Effector memory CD4-positive, alpha-beta T cell (primary cell): ENCODE measurements at regions not wholly inside any gene's neighbourhood (a gene's known extent, or its start where the extent isn't known, plus 50 kb on each side); places are given as distances from the start of the nearest gene placed in this dataset.

Experiments used
- DNase-seq, 3 donors: peaks; one replicate each; pipeline ENCODE4 v3.0.0-alpha.2; 2020
- H3K27ac ChIP-seq: 2 replicates; pipeline ENCODE4 v1.7.0; 2013; ENCODE audit warnings: mild to moderate bottlenecking, low read length, moderate library complexity; ENCODE audit not compliant: insufficient read depth, poor library complexity, severe bottlenecking
- H3K27me3 ChIP-seq: replicated peaks from 2 replicates; pipeline ENCODE4 v1.7.0; 2013; ENCODE audit warnings: mild to moderate bottlenecking, low read length; ENCODE audit not compliant: insufficient read depth, control insufficient read depth, poor library complexity, severe bottlenecking
- H3K36me3 ChIP-seq: 2 replicates; pipeline ENCODE4 v1.7.0; 2013; ENCODE audit warnings: mild to moderate bottlenecking, low read length, moderate library complexity; ENCODE audit not compliant: control insufficient read depth, insufficient read depth
- H3K4me1 ChIP-seq: 2 replicates; pipeline ENCODE4 v1.7.0; 2013; ENCODE audit warnings: low read length, mild to moderate bottlenecking; ENCODE audit not compliant: control insufficient read depth, insufficient read depth, poor library complexity, severe bottlenecking
- H3K4me3 ChIP-seq: 2 replicates; pipeline ENCODE4 v1.7.0; 2013; ENCODE audit warnings: low read length, low read depth, mild to moderate bottlenecking; ENCODE audit not compliant: insufficient read depth, poor library complexity, severe bottlenecking
- H3K9me3 ChIP-seq: 2 replicates; pipeline ENCODE4 v1.7.0; 2013; ENCODE audit warnings: mild to moderate bottlenecking, low read length, moderate library complexity; ENCODE audit not compliant: control insufficient read depth

- no peak overlapping the region for H3K4me3 ChIP-seq
- H3K4me1 ChIP-seq: no peaks in the 10 kb centered on the region
- H3K27me3 ChIP-seq: no peaks in the 10 kb centered on the region
- no peaks in the 10 kb centered on the region for H3K36me3 ChIP-seq
- no peak overlapping the region for H3K27ac ChIP-seq
- H3K9me3 ChIP-seq: no peaks in the 10 kb centered on the region
- DNase-seq: no peak
These were observed 275.3 kb upstream of the HDAC4 start for GRCh38 chr2:239675826-239676715.

- H3K27me3 ChIP-seq: no peaks in the 10 kb centered on the region
- H3K4me3 ChIP-seq: no peak overlapping the region
- H3K27ac ChIP-seq: no peak overlapping the region
- DNase-seq: no peak
- no peaks in the 10 kb centered on the region for H3K9me3 ChIP-seq
- no peaks in the 10 kb centered on the region for H3K4me1 ChIP-seq
- no peaks in the 10 kb centered on the region for H3K36me3 ChIP-seq
These were observed 274.4 kb upstream of the HDAC4 start for GRCh38 chr2:239674981-239675825.

- no peak overlapping the region for H3K27ac ChIP-seq
- no peaks in the 10 kb centered on the region for H3K9me3 ChIP-seq
- no peaks in the 10 kb centered on the region for H3K27me3 ChIP-seq
- no peak overlapping the region for H3K4me3 ChIP-seq
- DNase-seq: no peak
- H3K4me1 ChIP-seq: no peaks in the 10 kb centered on the region
- no peaks in the 10 kb centered on the region for H3K36me3 ChIP-seq
These were observed 273.5 kb upstream of the HDAC4 start for GRCh38 chr2:239674101-239674980.

GRCh38 chr2:239673641-239674040 is 272.8 kb upstream of the HDAC4 start:
- H3K9me3 ChIP-seq: no peaks in the 10 kb centered on the region
- no peaks in the 10 kb centered on the region for H3K27me3 ChIP-seq
- no peak for DNase-seq

GRCh38 chr2:239671916-239672849 is 271.4 kb upstream of the HDAC4 start:
- no peak overlapping the region for H3K4me3 ChIP-seq
- DNase-seq: no peak
- H3K27ac ChIP-seq: no peak overlapping the region
- no peaks in the 10 kb centered on the region for H3K9me3 ChIP-seq
- no peaks in the 10 kb centered on the region for H3K36me3 ChIP-seq
- H3K4me1 ChIP-seq: no peaks in the 10 kb centered on the region
- no peaks in the 10 kb centered on the region for H3K27me3 ChIP-seq

More at GRCh38 chr2:239673641-239674040, 272.8 kb upstream of the HDAC4 start:
- no peak overlapping the region for H3K27ac ChIP-seq
- no peaks in the 10 kb centered on the region for H3K4me1 ChIP-seq
- no peaks in the 10 kb centered on the region for H3K36me3 ChIP-seq
- no peak overlapping the region for H3K4me3 ChIP-seq

- Histone ChIP-seq H3K36me3 (no peaks in the 10 kb centered on the region), H3K4me3 (no peak overlapping the region), H3K4me1 (no peaks in the 10 kb centered on the region), H3K27ac (no peak overlapping the region), H3K27me3 (no peaks in the 10 kb centered on the region), H3K9me3 (no peaks in the 10 kb centered on the region)
- no peak for DNase-seq
These were observed 270.7 kb upstream of the HDAC4 start for GRCh38 chr2:239671471-239671870.

- Histone ChIP-seq H3K4me1 (no peaks in the 10 kb centered on the region), H3K27ac (no peak overlapping the region), H3K36me3 (no peaks in the 10 kb centered on the region), H3K9me3 (no peaks in the 10 kb centered on the region), H3K4me3 (no peak overlapping the region), H3K27me3 (no peaks in the 10 kb centered on the region)
- DNase-seq: no peak
These were observed 269.8 kb upstream of the HDAC4 start for GRCh38 chr2:239670463-239671120.

- Histone ChIP-seq H3K4me3 (no peak overlapping the region), H3K9me3 (no peaks in the 10 kb centered on the region), H3K27ac (no peak overlapping the region), H3K36me3 (no peaks in the 10 kb centered on the region), H3K27me3 (no peaks in the 10 kb centered on the region), H3K4me1 (no peaks in the 10 kb centered on the region)
- DNase-seq: no peak
These were observed 269.2 kb upstream of the HDAC4 start for GRCh38 chr2:239669899-239670460.
